ENCODE measurements at regions not wholly inside any gene's neighbourhood (a gene's known extent, or its start where the extent isn't known, plus 50 kb on each side); places are given as distances from the start of the nearest gene placed in this dataset.

GRCh38 chr17:21517538-21518293, 141.6 kb downstream of the KCNJ12 start:
- H3K4me1 ChIP-seq (ENCODE audit: control insufficient read depth, insufficient read depth, low read length, unreplicated experiment) = no peaks in the 10 kb centered on the region
- H3K79me2 ChIP-seq (ENCODE audit: control insufficient read depth, insufficient read depth, low read length, unreplicated experiment) = no peaks in the 10 kb centered on the region
- H2AFZ ChIP-seq (ENCODE audit: low read length, unreplicated experiment) = no peak overlapping the region
- no peaks in the 10 kb centered on the region for H3K36me3 ChIP-seq (ENCODE audit: insufficient read depth, low read length)
- no peak overlapping the region for H3K4me3 ChIP-seq (ENCODE audit: low read depth, low read length)
- H3K27ac ChIP-seq (ENCODE audit: low read depth, low read length) = no peak overlapping the region
- peaks cover 4% of the 10 kb centered on the region; the same call in 1 of the 2 replicates for H3K27me3 ChIP-seq (ENCODE audit: insufficient read depth, low read length)

- Histone ChIP-seq H3K79me2 (ENCODE audit: control insufficient read depth, insufficient read depth, low read length, unreplicated experiment) (no peaks in the 10 kb centered on the region), H3K27ac (ENCODE audit: low read depth, low read length) (no peak overlapping the region), H3K36me3 (ENCODE audit: insufficient read depth, low read length) (no peaks in the 10 kb centered on the region), H3K27me3 (ENCODE audit: insufficient read depth, low read length) (no peaks in the 10 kb centered on the region), H2AFZ (ENCODE audit: low read length, unreplicated experiment) (no peak overlapping the region), H3K4me1 (ENCODE audit: control insufficient read depth, insufficient read depth, low read length, unreplicated experiment) (no peaks in the 10 kb centered on the region), H3K4me3 (ENCODE audit: low read depth, low read length) (no peak overlapping the region)
Observed at GRCh38 chr17:21522755-21523336, 146.7 kb downstream of the KCNJ12 start.

- H3K4me3 ChIP-seq (ENCODE audit: low read depth, low read length) = no peak overlapping the region
- no peaks in the 10 kb centered on the region for H3K4me1 ChIP-seq (ENCODE audit: control insufficient read depth, insufficient read depth, low read length, unreplicated experiment)
Observed at GRCh38 chr17:21523497-21524210, 147.5 kb downstream of the KCNJ12 start.

GRCh38 chr17:21524211-21524591, 148.0 kb downstream of the KCNJ12 start:
- H3K4me3 ChIP-seq (ENCODE audit: low read depth, low read length) = no peak overlapping the region
- H3K27ac ChIP-seq (ENCODE audit: low read depth, low read length) = no peak overlapping the region
- H3K4me1 ChIP-seq (ENCODE audit: control insufficient read depth, insufficient read depth, low read length, unreplicated experiment) = no peaks in the 10 kb centered on the region
- no peaks in the 10 kb centered on the region for H3K79me2 ChIP-seq (ENCODE audit: control insufficient read depth, insufficient read depth, low read length, unreplicated experiment)
- H3K27me3 ChIP-seq (ENCODE audit: insufficient read depth, low read length) = no peaks in the 10 kb centered on the region
- H3K36me3 ChIP-seq (ENCODE audit: insufficient read depth, low read length) = no peaks in the 10 kb centered on the region
- H2AFZ ChIP-seq (ENCODE audit: low read length, unreplicated experiment) = no peak overlapping the region

More at GRCh38 chr17:21523497-21524210, 147.5 kb downstream of the KCNJ12 start:
- Histone ChIP-seq H3K79me2 (ENCODE audit: control insufficient read depth, insufficient read depth, low read length, unreplicated experiment) (no peaks in the 10 kb centered on the region), H2AFZ (ENCODE audit: low read length, unreplicated experiment) (no peak overlapping the region), H3K27ac (ENCODE audit: low read depth, low read length) (no peak overlapping the region), H3K27me3 (ENCODE audit: insufficient read depth, low read length) (no peaks in the 10 kb centered on the region), H3K36me3 (ENCODE audit: insufficient read depth, low read length) (no peaks in the 10 kb centered on the region)

- H3K36me3 ChIP-seq (ENCODE audit: insufficient read depth, low read length) = no peaks in the 10 kb centered on the region
- H3K27me3 ChIP-seq (ENCODE audit: insufficient read depth, low read length) = no peaks in the 10 kb centered on the region
- no peaks in the 10 kb centered on the region for H3K4me1 ChIP-seq (ENCODE audit: control insufficient read depth, insufficient read depth, low read length, unreplicated experiment)
- no peak overlapping the region for H3K27ac ChIP-seq (ENCODE audit: low read depth, low read length)
- no peak overlapping the region for H2AFZ ChIP-seq (ENCODE audit: low read length, unreplicated experiment)
- H3K79me2 ChIP-seq (ENCODE audit: control insufficient read depth, insufficient read depth, low read length, unreplicated experiment) = no peaks in the 10 kb centered on the region
- no peak overlapping the region for H3K4me3 ChIP-seq (ENCODE audit: low read depth, low read length)
Observed at GRCh38 chr17:21525464-21526130, 149.4 kb downstream of the KCNJ12 start.

- H2AFZ ChIP-seq (ENCODE audit: low read length, unreplicated experiment) = no peak overlapping the region
- peaks cover 5% of the 10 kb centered on the region; the same call in 1 of the 2 replicates for H3K36me3 ChIP-seq (ENCODE audit: insufficient read depth, low read length)
- H3K4me3 ChIP-seq (ENCODE audit: low read depth, low read length) = no peak overlapping the region
- no peak overlapping the region for H3K27ac ChIP-seq (ENCODE audit: low read depth, low read length)
- H3K4me1 ChIP-seq (ENCODE audit: control insufficient read depth, insufficient read depth, low read length, unreplicated experiment) = no peaks in the 10 kb centered on the region
- H3K27me3 ChIP-seq (ENCODE audit: insufficient read depth, low read length) = no peaks in the 10 kb centered on the region
- H3K79me2 ChIP-seq (ENCODE audit: control insufficient read depth, insufficient read depth, low read length, unreplicated experiment) = no peaks in the 10 kb centered on the region
Observed at GRCh38 chr17:21528031-21528695, 152.0 kb downstream of the KCNJ12 start.

GRCh38 chr17:21530311-21530710, 154.2 kb downstream of the KCNJ12 start:
- Histone ChIP-seq H3K27me3 (ENCODE audit: insufficient read depth, low read length) (no peaks in the 10 kb centered on the region), H3K4me1 (ENCODE audit: control insufficient read depth, insufficient read depth, low read length, unreplicated experiment) (no peaks in the 10 kb centered on the region), H3K27ac (ENCODE audit: low read depth, low read length) (no peak overlapping the region), H3K79me2 (ENCODE audit: control insufficient read depth, insufficient read depth, low read length, unreplicated experiment) (peaks cover 3% of the 10 kb centered on the region), H3K4me3 (ENCODE audit: low read depth, low read length) (no peak overlapping the region), H3K36me3 (ENCODE audit: insufficient read depth, low read length) (peaks cover 17% of the 10 kb centered on the region; the same call in 1 of the 2 replicates), H2AFZ (ENCODE audit: low read length, unreplicated experiment) (no peak overlapping the region)

GRCh38 chr17:21530841-21531240, 154.7 kb downstream of the KCNJ12 start:
- peaks cover 3% of the 10 kb centered on the region for H3K79me2 ChIP-seq (ENCODE audit: control insufficient read depth, insufficient read depth, low read length, unreplicated experiment)
- no peak overlapping the region for H3K27ac ChIP-seq (ENCODE audit: low read depth, low read length)
- no peak overlapping the region for H2AFZ ChIP-seq (ENCODE audit: low read length, unreplicated experiment)
- no peaks in the 10 kb centered on the region for H3K27me3 ChIP-seq (ENCODE audit: insufficient read depth, low read length)
- H3K36me3 ChIP-seq (ENCODE audit: insufficient read depth, low read length) = peaks cover 18% of the 10 kb centered on the region; the same call in 1 of the 2 replicates
- no peaks in the 10 kb centered on the region for H3K4me1 ChIP-seq (ENCODE audit: control insufficient read depth, insufficient read depth, low read length, unreplicated experiment)
- no peak overlapping the region for H3K4me3 ChIP-seq (ENCODE audit: low read depth, low read length)

- Histone ChIP-seq H2AFZ (ENCODE audit: low read length, unreplicated experiment) (no peak overlapping the region), H3K36me3 (ENCODE audit: insufficient read depth, low read length) (peaks cover 31% of the 10 kb centered on the region)
Observed at GRCh38 chr17:21532763-21533385, 156.7 kb downstream of the KCNJ12 start.

More at GRCh38 chr17:21532763-21533385, 156.7 kb downstream of the KCNJ12 start:
- H3K79me2 ChIP-seq (ENCODE audit: control insufficient read depth, insufficient read depth, low read length, unreplicated experiment) = peaks cover 16% of the 10 kb centered on the region
- H3K4me3 ChIP-seq (ENCODE audit: low read depth, low read length) = no peak overlapping the region
- H3K4me1 ChIP-seq (ENCODE audit: control insufficient read depth, insufficient read depth, low read length, unreplicated experiment) = no peaks in the 10 kb centered on the region
- H3K27ac ChIP-seq (ENCODE audit: low read depth, low read length) = no peak overlapping the region
- H3K27me3 ChIP-seq (ENCODE audit: insufficient read depth, low read length) = no peaks in the 10 kb centered on the region
